HEK293T (cell line): ENCODE measurements at regions not wholly inside any gene's neighbourhood (a gene's known extent, or its start where the extent isn't known, plus 50 kb on each side); places are given as distances from the start of the nearest gene placed in this dataset.

ENCODE experiments used
- CTCF ChIA-PET: fragments of 350-600 bp; formaldehyde crosslinking; extraction: SDS; loops from one replicate; lab custom pipeline; 2021; ENCODE audit warnings: antibody characterized with exemption, inconsistent platforms; lab: Yijun Ruan, JAX
- POLR2A ChIA-PET: fragments of 350-600 bp; formaldehyde crosslinking; extraction: SDS; loops from one replicate; lab custom pipeline; 2020; ENCODE audit warnings: antibody characterized with exemption, inconsistent platforms; lab: Yijun Ruan, JAX
- DNase-seq: peaks from one replicate; pipeline ENCODE4 v3.0.0; 2012; ENCODE audit warnings: mixed read lengths; ENCODE audit errors: extremely low spot score
- ARNT ChIP-seq: fragments of 450-650 bp; IDR thresholded peaks from 2 replicates; pipeline ENCODE4 v1.6.1; 2017; ENCODE audit warnings: mild to moderate bottlenecking
- BHLHE40 ChIP-seq: fragments of 450-650 bp; IDR thresholded peaks from 2 replicates; pipeline ENCODE4 v1.6.1; 2016; ENCODE audit warnings: mild to moderate bottlenecking, moderate library complexity, borderline replicate concordance
- CTBP1 ChIP-seq: fragments of 450-650 bp; IDR thresholded peaks from 2 replicates; pipeline ENCODE4 v1.6.1; 2016; ENCODE audit warnings: borderline replicate concordance
- ELF4 ChIP-seq: fragments of 450-650 bp; IDR thresholded peaks from 2 replicates; pipeline ENCODE4 v1.6.1; 2017; ENCODE audit warnings: antibody characterized with exemption
- FOXA1 ChIP-seq: fragments of 450-650 bp; IDR thresholded peaks from 2 replicates; pipeline ENCODE4 v1.6.1; 2016; ENCODE audit warnings: mild to moderate bottlenecking
- FOXM1 ChIP-seq: fragments of 450-650 bp; IDR thresholded peaks from 2 replicates; pipeline ENCODE4 v1.6.1; 2017; ENCODE audit warnings: mild to moderate bottlenecking, borderline replicate concordance
- HDGF ChIP-seq: fragments of 450-650 bp; IDR thresholded peaks from 2 replicates; pipeline ENCODE4 v1.6.1; 2017; ENCODE audit warnings: antibody characterized with exemption, borderline replicate concordance
- L3MBTL2 ChIP-seq: fragments of 450-650 bp; conservative IDR thresholded peaks from 2 replicates; pipeline ENCODE4 v1.6.1; 2016; ENCODE audit warnings: mild to moderate bottlenecking
- LEF1 ChIP-seq: fragments of 450-650 bp; IDR thresholded peaks from 2 replicates; pipeline ENCODE4 v1.6.1; 2017; ENCODE audit warnings: mild to moderate bottlenecking, borderline replicate concordance
- NFRKB ChIP-seq: fragments of 450-650 bp; IDR thresholded peaks from 2 replicates; pipeline ENCODE4 v1.6.1; 2016; ENCODE audit warnings: mild to moderate bottlenecking, moderate library complexity
- SP1 ChIP-seq: fragments of 450-650 bp; IDR thresholded peaks from 2 replicates; pipeline ENCODE4 v1.6.1; 2017
- SUZ12 ChIP-seq: fragments of 450-650 bp; IDR thresholded peaks from 2 replicates; pipeline ENCODE4 v1.6.1; 2016; ENCODE audit warnings: mild to moderate bottlenecking
- TARDBP ChIP-seq: fragments of 450-650 bp; IDR thresholded peaks from 2 replicates; pipeline ENCODE4 v1.6.1; 2016
- ZNF384 ChIP-seq: fragments of 450-650 bp; IDR thresholded peaks from 2 replicates; pipeline ENCODE4 v1.6.1; 2016
- TF ChIP-seq, protein P1 (sequence below): fragments of 450-650 bp; IDR thresholded peaks from 2 replicates; pipeline ENCODE4 v1.6.1; 2016

GRCh38 chr3:176079785-176080184 lies 1117.5 kb downstream of the TBL1XR1 start:
- DNase-seq = no peak
- TF ChIP-seq TARDBP (no peak), SUZ12 (no peak), FOXA1 (no peak), HDGF (no peak), ZNF384 (no peak), SP1 (no peak), CTBP1 (no peak), NFRKB (no peak), FOXM1 (no peak), L3MBTL2 (no peak), LEF1 (no peak)
- ChIA-PET POLR2A (no interaction called here), CTCF (interaction anchor here (0.6 kb wide), 1 partner anchor 36 kb away, joined by 5 read pairs; no protein-coding TSS in a partner anchor)

DNA sequence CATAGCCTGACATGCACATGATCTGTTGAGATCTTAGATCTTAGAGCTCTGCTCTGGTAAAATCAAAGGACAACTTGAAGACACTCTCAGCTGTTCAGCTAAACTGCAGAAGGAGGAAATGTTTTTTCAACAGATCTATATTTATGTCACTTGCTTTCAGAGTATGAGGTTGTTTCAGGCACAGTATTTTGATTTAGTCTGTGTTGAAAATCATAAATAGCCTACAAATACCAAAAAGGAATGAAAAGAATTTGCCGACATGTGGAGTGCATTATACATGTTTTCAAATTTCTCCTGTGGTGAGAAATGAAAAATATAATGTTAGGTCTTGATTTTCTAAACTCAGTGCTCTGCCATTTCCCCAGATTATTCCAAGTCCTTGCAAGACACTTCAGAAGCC lies 1118.4 kb downstream of the TBL1XR1 start:
- CTCF ChIA-PET = no interaction called here
- no peak for DNase-seq
- POLR2A ChIA-PET = no interaction called here

DNA sequence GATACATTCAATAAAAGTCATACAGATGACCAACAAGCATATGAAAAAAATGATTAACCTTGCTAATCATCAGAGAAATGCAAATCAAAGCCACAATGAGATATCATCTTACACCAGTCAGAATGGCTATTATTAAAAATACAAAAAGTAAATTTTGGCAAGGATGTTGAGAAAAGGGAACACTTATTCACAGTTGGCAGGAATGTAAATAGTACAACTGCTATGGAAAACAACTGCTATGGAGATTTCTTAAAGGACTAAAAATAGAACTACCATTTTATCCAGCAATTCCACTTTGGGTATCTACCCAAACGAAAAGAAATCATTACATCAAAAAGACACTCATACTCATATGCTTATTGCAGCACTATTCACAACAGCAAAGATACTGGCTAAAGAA lies 1121.8 kb downstream of the TBL1XR1 start:
- ChIA-PET CTCF (no interaction called here), POLR2A (no interaction called here)
- DNase-seq = no peak
- no peak for TF ChIP-seq ZNF384
- TF ChIP-seq BHLHE40 = no peak
- TF ChIP-seq, protein P1, sequence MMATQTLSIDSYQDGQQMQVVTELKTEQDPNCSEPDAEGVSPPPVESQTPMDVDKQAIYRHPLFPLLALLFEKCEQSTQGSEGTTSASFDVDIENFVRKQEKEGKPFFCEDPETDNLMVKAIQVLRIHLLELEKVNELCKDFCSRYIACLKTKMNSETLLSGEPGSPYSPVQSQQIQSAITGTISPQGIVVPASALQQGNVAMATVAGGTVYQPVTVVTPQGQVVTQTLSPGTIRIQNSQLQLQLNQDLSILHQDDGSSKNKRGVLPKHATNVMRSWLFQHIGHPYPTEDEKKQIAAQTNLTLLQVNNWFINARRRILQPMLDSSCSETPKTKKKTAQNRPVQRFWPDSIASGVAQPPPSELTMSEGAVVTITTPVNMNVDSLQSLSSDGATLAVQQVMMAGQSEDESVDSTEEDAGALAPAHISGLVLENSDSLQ = no peak

More for the DNA sequence above, 1118.4 kb downstream of the TBL1XR1 start:
- TF ChIP-seq L3MBTL2 (no peak), BHLHE40 (no peak), NFRKB (no peak), LEF1 (no peak), SUZ12 (no peak), CTBP1 (no peak), SP1 (no peak)

DNA sequence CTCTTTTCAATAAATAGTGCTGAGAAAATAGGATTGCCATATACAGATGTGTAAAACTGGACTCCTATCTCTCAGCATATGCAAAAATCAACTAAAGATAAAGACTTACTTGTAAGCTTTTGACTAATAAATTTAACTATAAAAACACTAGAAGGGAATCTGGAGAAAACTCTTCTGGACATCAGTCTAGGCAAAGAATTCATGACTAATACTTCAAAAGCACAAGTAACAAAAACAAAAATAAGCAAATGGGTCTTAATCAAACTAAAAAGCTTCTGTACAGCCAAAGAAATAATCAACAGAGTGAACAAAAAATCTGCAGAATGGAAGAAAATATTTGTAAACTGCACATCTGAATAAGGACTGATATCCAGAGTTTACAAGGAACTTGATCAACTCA lies 1122.2 kb downstream of the TBL1XR1 start:
- no peak for DNase-seq
- CTCF ChIA-PET = no interaction called here
- POLR2A ChIA-PET = no interaction called here
- TF ChIP-seq BHLHE40 = no peak
- no peak for TF ChIP-seq ARNT
- TF ChIP-seq, protein P1 = no peak
- no peak for TF ChIP-seq FOXM1
- TF ChIP-seq ZNF384 = no peak
- no peak for TF ChIP-seq HDGF

DNA sequence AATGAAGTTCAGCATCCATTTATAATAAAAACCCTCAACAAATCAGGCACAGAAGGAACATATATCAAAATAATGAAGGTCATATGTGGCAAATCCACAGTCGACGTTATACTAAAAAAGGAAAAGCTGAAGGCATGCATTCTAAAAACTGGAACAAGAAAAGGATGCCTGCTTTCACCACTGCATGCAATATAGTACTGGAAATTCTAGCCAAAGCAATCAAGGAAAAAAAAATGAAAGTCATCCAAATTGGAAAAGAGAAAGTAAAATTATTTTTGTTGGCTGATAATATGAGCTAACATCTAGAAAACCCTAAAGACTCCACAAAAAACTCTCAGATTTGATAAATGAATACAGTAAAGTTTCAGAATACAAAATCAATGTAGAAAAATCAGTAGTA lies 1123.2 kb downstream of the TBL1XR1 start:
- TF ChIP-seq BHLHE40 (no peak), LEF1 (no peak), ELF4 (no peak), ARNT (no peak), TARDBP (no peak), SUZ12 (no peak), ZNF384 (no peak)
- TF ChIP-seq, protein P1 = no peak
- no peak for DNase-seq
- CTCF ChIA-PET = no interaction called here
- POLR2A ChIA-PET = no interaction called here

DNA sequence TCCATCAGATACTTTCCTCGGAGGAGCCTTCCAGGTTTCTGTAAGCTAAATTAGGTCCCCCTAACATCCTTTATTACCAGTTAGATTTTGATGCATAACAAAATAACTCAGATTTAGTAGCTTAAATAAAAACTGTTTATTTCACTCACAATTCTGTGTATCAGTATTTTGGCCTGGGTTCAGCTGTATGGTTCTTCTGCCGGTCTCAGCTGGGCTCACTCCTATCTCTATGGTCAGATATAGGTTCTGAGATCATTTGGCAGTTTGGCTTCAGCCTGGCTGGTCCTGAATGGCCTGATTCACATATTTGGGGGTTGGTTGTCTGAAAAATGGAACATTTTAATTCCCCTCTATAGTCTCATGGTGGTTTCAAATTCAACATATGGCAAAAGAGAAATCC lies 1125.3 kb downstream of the TBL1XR1 start:
- TF ChIP-seq, protein P1 = no peak
- TF ChIP-seq ARNT (no peak), FOXM1 (no peak)
- CTCF ChIA-PET = no interaction called here
- DNase-seq = no peak
- POLR2A ChIA-PET = no interaction called here

GRCh38 chr3:176068750-176069149 lies 1128.5 kb downstream of the TBL1XR1 start:
- ChIA-PET CTCF (no interaction called here), POLR2A (no interaction called here)

More at GRCh38 chr3:176068750-176069149, 1128.5 kb downstream of the TBL1XR1 start:
- DNase-seq = no peak
- TF ChIP-seq FOXA1 (no peak), SUZ12 (no peak), BHLHE40 (no peak), HDGF (no peak), LEF1 (no peak), SP1 (no peak), FOXM1 (no peak), ELF4 (no peak), ARNT (no peak)
